ENCODE measurements at regions not wholly inside any gene's neighbourhood (a gene's known extent, or its start where the extent isn't known, plus 50 kb on each side); places are given as distances from the start of the nearest gene placed in this dataset.
"Not testable (repeated sequence)": the region's sequence is repeated elsewhere in the genome, so short reads cannot be mapped to it uniquely, and the experiment has no call there.

- no peak for DNase-seq (ENCODE audit: extremely low spot score)
- 64% methylated on average over 4 of the region's 4 CpGs for WGBS
- Histone ChIP-seq H3K4me1 (ENCODE audit: insufficient read depth) (no peaks in the 10 kb centered on the region), H3K27ac (ENCODE audit: low read depth) (no peak overlapping the region), H3K4me3 (ENCODE audit: low read depth, low read length) (no peak overlapping the region), H3K36me3 (ENCODE audit: insufficient read depth) (no peaks in the 10 kb centered on the region)
These were observed 484.7 kb downstream of the DACH1 start for GRCh38 chr13:71382285-71382684.

- Histone ChIP-seq H3K36me3 (ENCODE audit: insufficient read depth) (no peaks in the 10 kb centered on the region), H3K27ac (ENCODE audit: low read depth) (no peak overlapping the region), H3K4me1 (ENCODE audit: insufficient read depth) (no peaks in the 10 kb centered on the region), H3K4me3 (ENCODE audit: low read depth, low read length) (no peak overlapping the region)
- DNase-seq (ENCODE audit: extremely low spot score) = no peak
- WGBS = 82% methylated on average over 2 of the region's 2 CpGs
These were observed 486.8 kb downstream of the DACH1 start for GRCh38 chr13:71380191-71380590.

GRCh38 chr13:71378961-71379905, 487.8 kb downstream of the DACH1 start:
- 24% methylated on average over 5 of the region's 5 CpGs for WGBS
- DNase-seq (ENCODE audit: extremely low spot score) = no peak
- H3K4me3 ChIP-seq (ENCODE audit: low read depth, low read length) = no peak overlapping the region
- no peaks in the 10 kb centered on the region for H3K36me3 ChIP-seq (ENCODE audit: insufficient read depth)
- no peak overlapping the region for H3K27ac ChIP-seq (ENCODE audit: low read depth)
- H3K4me1 ChIP-seq (ENCODE audit: insufficient read depth) = no peaks in the 10 kb centered on the region

GRCh38 chr13:71374471-71375049, 492.4 kb downstream of the DACH1 start:
- DNase-seq (ENCODE audit: extremely low spot score) = no peak
- H3K4me3 ChIP-seq (ENCODE audit: low read depth, low read length) = no peak overlapping the region
- H3K27ac ChIP-seq (ENCODE audit: low read depth) = no peak overlapping the region
- no peaks in the 10 kb centered on the region for H3K4me1 ChIP-seq (ENCODE audit: insufficient read depth)
- WGBS = 46% methylated on average over 3 of the region's 3 CpGs
- H3K36me3 ChIP-seq (ENCODE audit: insufficient read depth) = no peaks in the 10 kb centered on the region

- H3K36me3 ChIP-seq (ENCODE audit: insufficient read depth) = no peaks in the 10 kb centered on the region
- no peaks in the 10 kb centered on the region for H3K4me1 ChIP-seq (ENCODE audit: insufficient read depth)
- no peak overlapping the region for H3K4me3 ChIP-seq (ENCODE audit: low read depth, low read length)
- DNase-seq (ENCODE audit: extremely low spot score) = no peak
- H3K27ac ChIP-seq (ENCODE audit: low read depth) = no peak overlapping the region
These were observed 498.7 kb downstream of the DACH1 start for GRCh38 chr13:71368336-71368735.

- DNase-seq (ENCODE audit: extremely low spot score) = no peak
- 65% methylated on average over 1 of the region's 1 CpG for WGBS
These were observed 507.0 kb downstream of the DACH1 start for GRCh38 chr13:71360041-71360440.

GRCh38 chr13:71359641-71360040, 507.4 kb downstream of the DACH1 start:
- Histone ChIP-seq H3K36me3 (ENCODE audit: insufficient read depth) (no peaks in the 10 kb centered on the region), H3K27ac (ENCODE audit: low read depth) (no peak overlapping the region), H3K4me3 (ENCODE audit: low read depth, low read length) (no peak overlapping the region), H3K4me1 (ENCODE audit: insufficient read depth) (no peaks in the 10 kb centered on the region)
- DNase-seq (ENCODE audit: extremely low spot score) = no peak
- WGBS = 79% methylated on average over 4 of the region's 4 CpGs

More at GRCh38 chr13:71360041-71360440, 507.0 kb downstream of the DACH1 start:
- no peak overlapping the region for H3K27ac ChIP-seq (ENCODE audit: low read depth)
- no peaks in the 10 kb centered on the region for H3K4me1 ChIP-seq (ENCODE audit: insufficient read depth)
- H3K36me3 ChIP-seq (ENCODE audit: insufficient read depth) = no peaks in the 10 kb centered on the region
- no peak overlapping the region for H3K4me3 ChIP-seq (ENCODE audit: low read depth, low read length)

GRCh38 chr13:71358218-71358617, 508.8 kb downstream of the DACH1 start:
- H3K36me3 ChIP-seq (ENCODE audit: insufficient read depth) = no peaks in the 10 kb centered on the region
- H3K27ac ChIP-seq (ENCODE audit: low read depth) = no peak overlapping the region
- no peak for DNase-seq (ENCODE audit: extremely low spot score)
- H3K4me1 ChIP-seq (ENCODE audit: insufficient read depth) = no peaks in the 10 kb centered on the region
- 30% methylated on average over 1 of the region's 1 CpG for WGBS
- no peak overlapping the region for H3K4me3 ChIP-seq (ENCODE audit: low read depth, low read length)

- Histone ChIP-seq H3K36me3 (ENCODE audit: insufficient read depth) (no peaks in the 10 kb centered on the region), H3K4me3 (ENCODE audit: low read depth, low read length) (no peak overlapping the region), H3K27ac (ENCODE audit: low read depth) (no peak overlapping the region), H3K4me1 (ENCODE audit: insufficient read depth) (no peaks in the 10 kb centered on the region)
- WGBS = 95% methylated on average over 7 of the region's 7 CpGs
- no peak for DNase-seq (ENCODE audit: extremely low spot score)
These were observed 512.0 kb downstream of the DACH1 start for GRCh38 chr13:71355010-71355409.

- Histone ChIP-seq H3K36me3 (ENCODE audit: insufficient read depth) (no peaks in the 10 kb centered on the region), H3K4me1 (ENCODE audit: insufficient read depth) (no peaks in the 10 kb centered on the region), H3K4me3 (ENCODE audit: low read depth, low read length) (no peak overlapping the region), H3K27ac (ENCODE audit: low read depth) (no peak overlapping the region)
- WGBS = 68% methylated on average over 2 of the region's 2 CpGs
- DNase-seq (ENCODE audit: extremely low spot score) = no peak
These were observed 516.1 kb downstream of the DACH1 start for GRCh38 chr13:71350886-71351285.

GRCh38 chr13:71345856-71346255, 521.1 kb downstream of the DACH1 start:
- not testable (repeated sequence) for H3K36me3 ChIP-seq (ENCODE audit: insufficient read depth); H3K4me3 ChIP-seq (ENCODE audit: low read depth, low read length)
- 91% methylated on average over 4 of the region's 4 CpGs for WGBS

GRCh38 chr13:71339736-71340135, 527.3 kb downstream of the DACH1 start:
- DNase-seq (ENCODE audit: extremely low spot score) = no peak
- H3K27ac ChIP-seq (ENCODE audit: low read depth) = no peak overlapping the region
- H3K4me1 ChIP-seq (ENCODE audit: insufficient read depth) = no peaks in the 10 kb centered on the region
- H3K36me3 ChIP-seq (ENCODE audit: insufficient read depth) = no peaks in the 10 kb centered on the region
- WGBS = 82% methylated on average over 1 of the region's 1 CpG
- H3K4me3 ChIP-seq (ENCODE audit: low read depth, low read length) = no peak overlapping the region

More at GRCh38 chr13:71345856-71346255, 521.1 kb downstream of the DACH1 start:
- H3K4me1 ChIP-seq (ENCODE audit: insufficient read depth); H3K27ac ChIP-seq (ENCODE audit: low read depth); DNase-seq (ENCODE audit: extremely low spot score): not testable (repeated sequence)

GRCh38 chr13:71339005-71339404, 528.0 kb downstream of the DACH1 start:
- no peaks in the 10 kb centered on the region for H3K4me1 ChIP-seq (ENCODE audit: insufficient read depth)
- no peak overlapping the region for H3K27ac ChIP-seq (ENCODE audit: low read depth)
- no peak for DNase-seq (ENCODE audit: extremely low spot score)
- no peak overlapping the region for H3K4me3 ChIP-seq (ENCODE audit: low read depth, low read length)
- no peaks in the 10 kb centered on the region for H3K36me3 ChIP-seq (ENCODE audit: insufficient read depth)
- WGBS = 31% methylated on average over 1 of the region's 1 CpG

GRCh38 chr13:71338070-71338469, 528.9 kb downstream of the DACH1 start:
- Histone ChIP-seq H3K4me1 (ENCODE audit: insufficient read depth) (no peaks in the 10 kb centered on the region), H3K27ac (ENCODE audit: low read depth) (no peak overlapping the region), H3K36me3 (ENCODE audit: insufficient read depth) (no peaks in the 10 kb centered on the region), H3K4me3 (ENCODE audit: low read depth, low read length) (no peak overlapping the region)
- 32% methylated on average over 3 of the region's 3 CpGs for WGBS
- no peak for DNase-seq (ENCODE audit: extremely low spot score)
